WI38 (cell line): ENCODE measurements at regions not wholly inside any gene's neighbourhood (a gene's known extent, or its start where the extent isn't known, plus 50 kb on each side); places are given as distances from the start of the nearest gene placed in this dataset.

Experiments used
- H3K4me3 ChIP-seq: 2 replicates; pipeline ENCODE4 v1.5.1; 2011; ENCODE audit warnings: low read depth, mild to moderate bottlenecking, control low read depth, low read length
- CTCF ChIP-seq: IDR thresholded peaks from 2 replicates; pipeline ENCODE4 v1.5.1; 2012; ENCODE audit warnings: low read depth, mild to moderate bottlenecking, control low read depth, low read length

- no peak for TF ChIP-seq CTCF
- H3K4me3 ChIP-seq: no peak overlapping the region
Measured at GRCh38 chr21:32206631-32207405, 72.0 kb downstream of the MIS18A start.

DNA sequence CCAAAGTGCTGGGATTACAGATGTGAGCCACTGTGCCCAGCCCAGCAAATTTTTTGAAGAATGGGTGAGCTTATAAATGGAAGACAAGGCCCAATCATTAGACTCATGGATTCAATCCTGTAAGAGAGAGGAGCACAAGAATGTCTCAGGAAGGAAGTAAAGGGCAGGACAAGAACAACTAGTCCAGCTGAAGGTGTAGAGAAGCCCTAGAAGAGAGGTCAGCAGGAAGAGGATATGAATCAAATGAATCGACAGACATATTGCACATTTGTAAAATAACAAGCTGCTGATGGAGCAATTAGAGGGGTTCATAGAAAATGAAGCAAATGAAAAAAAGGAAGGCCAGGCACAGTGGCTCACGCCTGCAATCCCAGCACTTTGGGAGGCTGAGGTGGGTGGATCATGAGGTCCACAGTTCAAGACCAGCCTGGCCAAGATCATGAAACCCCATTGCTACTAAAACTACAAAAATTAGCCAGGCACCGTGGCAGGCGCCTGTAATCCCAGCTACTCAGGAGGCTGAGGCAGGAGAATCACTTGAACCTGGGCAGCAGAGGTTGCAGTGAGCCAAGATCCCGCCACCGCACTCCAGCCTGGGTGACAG is 74.9 kb downstream of the MIS18A start:
- TF ChIP-seq CTCF: no peak
- H3K4me3 ChIP-seq: no peak overlapping the region

DNA sequence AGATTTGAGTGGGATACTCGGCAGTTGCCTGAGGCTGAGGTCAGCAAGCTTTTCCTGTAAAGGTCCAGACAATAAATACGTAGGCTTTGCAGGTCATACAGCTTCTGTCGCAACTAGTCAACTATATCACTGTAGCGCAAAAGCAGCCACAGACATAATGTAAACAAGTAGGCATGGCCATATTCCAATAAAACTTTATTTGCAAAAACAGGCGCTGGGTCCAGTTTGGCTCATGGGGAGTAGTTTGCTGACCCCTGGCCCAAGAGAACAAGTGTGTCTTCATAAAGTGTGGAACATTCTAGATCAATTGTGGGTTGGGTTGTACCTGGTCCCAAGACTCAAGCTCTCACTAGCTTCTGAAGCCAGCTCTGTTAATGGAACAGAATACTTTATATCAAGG is 78.8 kb downstream of the MIS18A start:
- no peak overlapping the region for H3K4me3 ChIP-seq
- TF ChIP-seq CTCF: no peak

GRCh38 chr21:32198384-32198783 is 80.5 kb downstream of the MIS18A start:
- no peak overlapping the region for H3K4me3 ChIP-seq
- no peak for TF ChIP-seq CTCF

GRCh38 chr21:32197896-32198295 is 81.0 kb downstream of the MIS18A start:
- no peak overlapping the region for H3K4me3 ChIP-seq
- TF ChIP-seq CTCF: no peak

- TF ChIP-seq CTCF: no peak
- H3K4me3 ChIP-seq: no peak overlapping the region
Measured at GRCh38 chr21:32196001-32196400, 82.8 kb downstream of the MIS18A start.

DNA sequence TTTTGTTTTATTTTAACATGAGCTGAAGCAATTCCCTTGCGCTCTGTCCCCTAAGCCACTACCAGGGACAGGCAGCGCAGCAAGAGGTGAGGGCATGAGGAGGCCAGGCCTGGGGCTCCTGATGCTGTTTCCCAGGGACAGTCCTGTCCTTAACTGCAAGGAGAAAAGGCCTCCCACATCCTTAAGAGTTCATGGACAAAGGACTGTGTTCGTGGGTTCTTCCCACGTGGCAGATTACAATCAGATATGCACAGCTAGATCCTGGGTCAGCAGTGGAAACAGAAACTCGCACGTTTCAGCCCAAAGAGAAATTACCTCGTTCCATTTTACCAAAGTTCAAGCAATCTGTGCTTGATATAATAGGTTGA is 85.8 kb downstream of the MIS18A start:
- TF ChIP-seq CTCF: no peak
- no peak overlapping the region for H3K4me3 ChIP-seq
